HEK293 (cell line): ENCODE measurements at regions not wholly inside any gene's neighbourhood (a gene's known extent, or its start where the extent isn't known, plus 50 kb on each side); places are given as distances from the start of the nearest gene placed in this dataset.

Source experiments
- CTCF ChIA-PET: fragments of 350-600 bp; formaldehyde crosslinking; extraction: SDS; loops from one replicate; lab custom pipeline; 2021; ENCODE audit warnings: antibody characterized with exemption; lab: Yijun Ruan, JAX
- POLR2A ChIA-PET: fragments of 300-600 bp; formaldehyde crosslinking; extraction: SDS; loops from one replicate; lab custom pipeline; 2020; ENCODE audit warnings: antibody characterized with exemption, inconsistent platforms; lab: Yijun Ruan, JAX
- H3K27ac ChIP-seq: fragments of 200-500 bp; sonication (Bioruptor generic); 2 replicates; pipeline ENCODE4 v1.5.1; 2014; ENCODE audit warnings: low read depth, low read length, control low read depth, inconsistent platforms; ENCODE audit errors: extremely low read depth
- H3K36me3 ChIP-seq, 2 experiments: fragments of 200-500 bp in 1 of 2; sonication (Bioruptor generic) in 1 of 2; 1 replicate in 1 of 2; 2 replicates in 1 of 2; pipeline ENCODE4 v1.5.1; 2014 to 2017; ENCODE audit warnings: inconsistent platforms in 2 of 2, low read length in 2 of 2; ENCODE audit not compliant: control insufficient read depth in 2 of 2, insufficient read depth in 1 of 2
- H3K4me1 ChIP-seq: fragments of 200-500 bp; sonication (Bioruptor generic); 2 replicates; pipeline ENCODE4 v1.5.1; 2014; ENCODE audit warnings: mild to moderate bottlenecking, low read length, inconsistent platforms; ENCODE audit not compliant: control insufficient read depth, insufficient read depth
- H3K4me3 ChIP-seq: 2 replicates; pipeline ENCODE4 v1.5.1; 2011; ENCODE audit warnings: low read depth, mild to moderate bottlenecking, control low read depth, low read length, moderate library complexity
- H3K9me3 ChIP-seq: fragments of 200-500 bp; sonication (Bioruptor generic); 2 replicates; pipeline ENCODE4 v1.5.1; 2014; ENCODE audit warnings: low read depth, low read length, inconsistent platforms; ENCODE audit not compliant: control insufficient read depth, insufficient read depth
- SCRT2 ChIP-seq: fragments of 450-650 bp; formaldehyde crosslinking; IDR thresholded peaks from 2 replicates; pipeline ENCODE4 v1.5.1; 2016; ENCODE audit warnings: missing biosample characterization, missing genetic modification characterization
- ZFHX2 ChIP-seq: fragments of 450-650 bp; formaldehyde crosslinking; conservative IDR thresholded peaks from 2 replicates; pipeline ENCODE4 v1.5.1; 2016; ENCODE audit warnings: missing biosample characterization, missing genetic modification characterization
- ZNF112 ChIP-seq: fragments of 450-650 bp; formaldehyde crosslinking; IDR thresholded peaks from 2 replicates; pipeline ENCODE4 v1.5.0; 2017; ENCODE audit warnings: missing biosample characterization, missing genetic modification characterization
- ZNF132 ChIP-seq: fragments of 450-650 bp; formaldehyde crosslinking; IDR thresholded peaks from 2 replicates; pipeline ENCODE4 v1.5.1; 2017; ENCODE audit warnings: missing biosample characterization, missing genetic modification characterization, borderline replicate concordance
- ZNF146 ChIP-seq: fragments of 450-650 bp; formaldehyde crosslinking; IDR thresholded peaks from 2 replicates; pipeline ENCODE4 v1.5.1; 2016; ENCODE audit warnings: missing biosample characterization, missing genetic modification characterization
- ZNF19 ChIP-seq: fragments of 450-650 bp; formaldehyde crosslinking; IDR thresholded peaks from 2 replicates; pipeline ENCODE4; 2016; ENCODE audit warnings: missing biosample characterization, missing genetic modification characterization, low read depth
- ZNF335 ChIP-seq: fragments of 450-650 bp; formaldehyde crosslinking; conservative IDR thresholded peaks from 2 replicates; pipeline ENCODE4 v1.5.1; 2016; ENCODE audit warnings: missing biosample characterization, missing genetic modification characterization
- ZNF510 ChIP-seq: fragments of 450-650 bp; formaldehyde crosslinking; IDR thresholded peaks from 2 replicates; pipeline ENCODE4 v1.5.1; 2018; ENCODE audit warnings: mild to moderate bottlenecking, missing genetic modification characterization, missing biosample characterization; ENCODE audit not compliant: insufficient replicate concordance
- ZNF514 ChIP-seq: fragments of 450-650 bp; formaldehyde crosslinking; IDR thresholded peaks from 2 replicates; pipeline ENCODE4 v1.5.1; 2016; ENCODE audit warnings: missing biosample characterization, missing genetic modification characterization
- ZNF654 ChIP-seq: fragments of 450-650 bp; formaldehyde crosslinking; IDR thresholded peaks from 2 replicates; pipeline ENCODE4 v1.5.1; 2016; ENCODE audit warnings: low read depth, missing biosample characterization, missing genetic modification characterization
- ZNF658 ChIP-seq: fragments of 450-650 bp; formaldehyde crosslinking; IDR thresholded peaks from 2 replicates; pipeline ENCODE4; 2016; ENCODE audit warnings: missing biosample characterization, missing genetic modification characterization
- ZNF747 ChIP-seq: fragments of 450-650 bp; formaldehyde crosslinking; IDR thresholded peaks from 2 replicates; pipeline ENCODE4 v1.5.1; 2016; ENCODE audit warnings: missing biosample characterization, missing genetic modification characterization
- ZNF792 ChIP-seq: fragments of 450-650 bp; formaldehyde crosslinking; IDR thresholded peaks from 2 replicates; pipeline ENCODE4 v1.5.1; 2016; ENCODE audit warnings: missing biosample characterization, missing genetic modification characterization
- TF ChIP-seq, protein P1 (sequence below): fragments of 450-650 bp; formaldehyde crosslinking; IDR thresholded peaks from 2 replicates; pipeline ENCODE4 v1.5.1; 2017; ENCODE audit warnings: missing biosample characterization, missing genetic modification characterization
- TF ChIP-seq, protein P2 (sequence below): fragments of 450-650 bp; formaldehyde crosslinking; IDR thresholded peaks from 2 replicates; pipeline ENCODE4 v1.5.1; 2016; ENCODE audit warnings: missing biosample characterization, missing genetic modification characterization
- TF ChIP-seq, protein P3 (sequence below): fragments of 450-650 bp; formaldehyde crosslinking; IDR thresholded peaks from 2 replicates; pipeline ENCODE4 v1.5.1; 2016; ENCODE audit warnings: missing biosample characterization, missing genetic modification characterization
- TF ChIP-seq, protein P4 (sequence below): fragments of 450-650 bp; formaldehyde crosslinking; IDR thresholded peaks from 2 replicates; pipeline ENCODE4 v1.5.1; 2016; ENCODE audit warnings: missing biosample characterization, missing genetic modification characterization
- TF ChIP-seq, protein P5 (sequence below): fragments of 450-650 bp; formaldehyde crosslinking; IDR thresholded peaks from 2 replicates; pipeline ENCODE4 v1.5.1; 2016; ENCODE audit warnings: missing biosample characterization, missing genetic modification characterization
- TF ChIP-seq, protein P6 (sequence below): fragments of 450-650 bp; formaldehyde crosslinking; IDR thresholded peaks from 2 replicates; pipeline ENCODE4 v1.5.1; 2016; ENCODE audit warnings: missing biosample characterization, missing genetic modification characterization

DNA sequence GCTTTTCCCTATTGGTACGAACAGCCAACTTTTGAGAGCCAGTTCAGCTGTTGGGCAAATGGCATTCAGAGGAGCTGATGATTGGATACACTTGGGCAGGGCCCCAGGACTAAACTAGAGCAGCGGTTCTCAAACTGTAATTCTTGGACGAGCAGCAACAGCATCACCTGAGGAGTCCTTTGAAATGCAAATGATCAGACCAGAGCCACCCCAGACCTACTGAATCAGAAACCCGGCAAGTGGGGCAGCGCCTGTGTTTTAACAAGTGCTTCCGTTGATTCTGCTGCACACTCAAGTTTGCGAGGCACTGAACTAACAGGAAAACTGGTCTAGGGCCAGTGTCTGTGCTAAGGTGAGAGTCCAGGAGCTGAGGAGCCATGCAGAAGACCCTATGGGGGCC is 239.7 kb downstream of the UACA start:
- POLR2A ChIA-PET: no interaction called here
- CTCF ChIA-PET: interaction anchor here (0.6 to 3.1 kb wide), 7 partner anchors 9 to 199 kb away, joined by 3 to 12 read pairs (median 4); no protein-coding TSS in a partner anchor
- no peak for TF ChIP-seq ZNF19 (tag by site-specific recombination)
- TF ChIP-seq ZNF146 (tag by site-specific recombination): no peak
- no peak for TF ChIP-seq ZNF658 (tag by site-specific recombination)
- no peak for TF ChIP-seq ZNF510
- TF ChIP-seq, protein P1, sequence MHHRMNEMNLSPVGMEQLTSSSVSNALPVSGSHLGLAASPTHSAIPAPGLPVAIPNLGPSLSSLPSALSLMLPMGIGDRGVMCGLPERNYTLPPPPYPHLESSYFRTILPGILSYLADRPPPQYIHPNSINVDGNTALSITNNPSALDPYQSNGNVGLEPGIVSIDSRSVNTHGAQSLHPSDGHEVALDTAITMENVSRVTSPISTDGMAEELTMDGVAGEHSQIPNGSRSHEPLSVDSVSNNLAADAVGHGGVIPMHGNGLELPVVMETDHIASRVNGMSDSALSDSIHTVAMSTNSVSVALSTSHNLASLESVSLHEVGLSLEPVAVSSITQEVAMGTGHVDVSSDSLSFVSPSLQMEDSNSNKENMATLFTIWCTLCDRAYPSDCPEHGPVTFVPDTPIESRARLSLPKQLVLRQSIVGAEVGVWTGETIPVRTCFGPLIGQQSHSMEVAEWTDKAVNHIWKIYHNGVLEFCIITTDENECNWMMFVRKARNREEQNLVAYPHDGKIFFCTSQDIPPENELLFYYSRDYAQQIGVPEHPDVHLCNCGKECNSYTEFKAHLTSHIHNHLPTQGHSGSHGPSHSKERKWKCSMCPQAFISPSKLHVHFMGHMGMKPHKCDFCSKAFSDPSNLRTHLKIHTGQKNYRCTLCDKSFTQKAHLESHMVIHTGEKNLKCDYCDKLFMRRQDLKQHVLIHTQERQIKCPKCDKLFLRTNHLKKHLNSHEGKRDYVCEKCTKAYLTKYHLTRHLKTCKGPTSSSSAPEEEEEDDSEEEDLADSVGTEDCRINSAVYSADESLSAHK (tag by site-specific recombination): no peak
- TF ChIP-seq SCRT2 (tag by site-specific recombination): no peak
- TF ChIP-seq ZNF792: no peak
- no peak for TF ChIP-seq ZFHX2
- TF ChIP-seq, protein P2, sequence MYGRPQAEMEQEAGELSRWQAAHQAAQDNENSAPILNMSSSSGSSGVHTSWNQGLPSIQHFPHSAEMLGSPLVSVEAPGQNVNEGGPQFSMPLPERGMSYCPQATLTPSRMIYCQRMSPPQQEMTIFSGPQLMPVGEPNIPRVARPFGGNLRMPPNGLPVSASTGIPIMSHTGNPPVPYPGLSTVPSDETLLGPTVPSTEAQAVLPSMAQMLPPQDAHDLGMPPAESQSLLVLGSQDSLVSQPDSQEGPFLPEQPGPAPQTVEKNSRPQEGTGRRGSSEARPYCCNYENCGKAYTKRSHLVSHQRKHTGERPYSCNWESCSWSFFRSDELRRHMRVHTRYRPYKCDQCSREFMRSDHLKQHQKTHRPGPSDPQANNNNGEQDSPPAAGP (tag by site-specific recombination): no peak
- TF ChIP-seq, protein P3, sequence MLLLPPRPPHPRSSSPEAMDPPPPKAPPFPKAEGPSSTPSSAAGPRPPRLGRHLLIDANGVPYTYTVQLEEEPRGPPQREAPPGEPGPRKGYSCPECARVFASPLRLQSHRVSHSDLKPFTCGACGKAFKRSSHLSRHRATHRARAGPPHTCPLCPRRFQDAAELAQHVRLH (tag by site-specific recombination): no peak
- no peak for TF ChIP-seq ZNF132 (tag by site-specific recombination)
- no peak for TF ChIP-seq ZNF335
- TF ChIP-seq ZNF112 (tag by site-specific recombination): no peak
- no peak for TF ChIP-seq ZNF747 (tag by site-specific recombination)
- TF ChIP-seq, protein P4, sequence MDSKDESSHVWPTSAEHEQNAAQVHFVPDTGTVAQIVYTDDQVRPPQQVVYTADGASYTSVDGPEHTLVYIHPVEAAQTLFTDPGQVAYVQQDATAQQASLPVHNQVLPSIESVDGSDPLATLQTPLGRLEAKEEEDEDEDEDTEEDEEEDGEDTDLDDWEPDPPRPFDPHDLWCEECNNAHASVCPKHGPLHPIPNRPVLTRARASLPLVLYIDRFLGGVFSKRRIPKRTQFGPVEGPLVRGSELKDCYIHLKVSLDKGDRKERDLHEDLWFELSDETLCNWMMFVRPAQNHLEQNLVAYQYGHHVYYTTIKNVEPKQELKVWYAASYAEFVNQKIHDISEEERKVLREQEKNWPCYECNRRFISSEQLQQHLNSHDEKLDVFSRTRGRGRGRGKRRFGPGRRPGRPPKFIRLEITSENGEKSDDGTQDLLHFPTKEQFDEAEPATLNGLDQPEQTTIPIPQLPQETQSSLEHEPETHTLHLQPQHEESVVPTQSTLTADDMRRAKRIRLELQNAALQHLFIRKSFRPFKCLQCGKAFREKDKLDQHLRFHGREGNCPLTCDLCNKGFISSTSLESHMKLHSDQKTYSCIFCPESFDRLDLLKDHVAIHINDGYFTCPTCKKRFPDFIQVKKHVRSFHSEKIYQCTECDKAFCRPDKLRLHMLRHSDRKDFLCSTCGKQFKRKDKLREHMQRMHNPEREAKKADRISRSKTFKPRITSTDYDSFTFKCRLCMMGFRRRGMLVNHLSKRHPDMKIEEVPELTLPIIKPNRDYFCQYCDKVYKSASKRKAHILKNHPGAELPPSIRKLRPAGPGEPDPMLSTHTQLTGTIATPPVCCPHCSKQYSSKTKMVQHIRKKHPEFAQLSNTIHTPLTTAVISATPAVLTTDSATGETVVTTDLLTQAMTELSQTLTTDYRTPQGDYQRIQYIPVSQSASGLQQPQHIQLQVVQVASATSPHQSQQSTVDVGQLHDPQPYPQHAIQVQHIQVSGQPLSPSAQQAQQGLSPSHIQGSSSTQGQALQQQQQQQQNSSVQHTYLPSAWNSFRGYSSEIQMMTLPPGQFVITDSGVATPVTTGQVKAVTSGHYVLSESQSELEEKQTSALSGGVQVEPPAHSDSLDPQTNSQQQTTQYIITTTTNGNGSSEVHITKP (tag by site-specific recombination): no peak
- no peak for TF ChIP-seq ZNF654
- TF ChIP-seq ZNF514 (tag by site-specific recombination): no peak
- TF ChIP-seq, protein P5, sequence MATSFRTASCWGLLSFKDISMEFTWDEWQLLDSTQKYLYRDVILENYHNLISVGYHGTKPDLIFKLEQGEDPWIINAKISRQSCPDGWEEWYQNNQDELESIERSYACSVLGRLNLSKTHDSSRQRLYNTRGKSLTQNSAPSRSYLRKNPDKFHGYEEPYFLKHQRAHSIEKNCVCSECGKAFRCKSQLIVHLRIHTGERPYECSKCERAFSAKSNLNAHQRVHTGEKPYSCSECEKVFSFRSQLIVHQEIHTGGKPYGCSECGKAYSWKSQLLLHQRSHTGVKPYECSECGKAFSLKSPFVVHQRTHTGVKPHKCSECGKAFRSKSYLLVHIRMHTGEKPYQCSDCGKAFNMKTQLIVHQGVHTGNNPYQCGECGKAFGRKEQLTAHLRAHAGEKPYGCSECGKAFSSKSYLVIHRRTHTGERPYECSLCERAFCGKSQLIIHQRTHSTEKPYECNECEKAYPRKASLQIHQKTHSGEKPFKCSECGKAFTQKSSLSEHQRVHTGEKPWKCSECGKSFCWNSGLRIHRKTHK (tag by site-specific recombination): no peak
- TF ChIP-seq, protein P6, sequence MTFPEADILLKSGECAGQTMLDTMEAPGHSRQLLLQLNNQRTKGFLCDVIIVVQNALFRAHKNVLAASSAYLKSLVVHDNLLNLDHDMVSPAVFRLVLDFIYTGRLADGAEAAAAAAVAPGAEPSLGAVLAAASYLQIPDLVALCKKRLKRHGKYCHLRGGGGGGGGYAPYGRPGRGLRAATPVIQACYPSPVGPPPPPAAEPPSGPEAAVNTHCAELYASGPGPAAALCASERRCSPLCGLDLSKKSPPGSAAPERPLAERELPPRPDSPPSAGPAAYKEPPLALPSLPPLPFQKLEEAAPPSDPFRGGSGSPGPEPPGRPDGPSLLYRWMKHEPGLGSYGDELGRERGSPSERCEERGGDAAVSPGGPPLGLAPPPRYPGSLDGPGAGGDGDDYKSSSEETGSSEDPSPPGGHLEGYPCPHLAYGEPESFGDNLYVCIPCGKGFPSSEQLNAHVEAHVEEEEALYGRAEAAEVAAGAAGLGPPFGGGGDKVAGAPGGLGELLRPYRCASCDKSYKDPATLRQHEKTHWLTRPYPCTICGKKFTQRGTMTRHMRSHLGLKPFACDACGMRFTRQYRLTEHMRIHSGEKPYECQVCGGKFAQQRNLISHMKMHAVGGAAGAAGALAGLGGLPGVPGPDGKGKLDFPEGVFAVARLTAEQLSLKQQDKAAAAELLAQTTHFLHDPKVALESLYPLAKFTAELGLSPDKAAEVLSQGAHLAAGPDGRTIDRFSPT (tag by site-specific recombination): no peak
- TF ChIP-seq, all 188 proteins: peak for 0
- Histone ChIP-seq H3K36me3 (no peaks in the 10 kb centered on the region), H3K4me1 (peaks cover 28% of the 10 kb centered on the region), H3K27ac (no peak overlapping the region), H3K4me3 (no peak overlapping the region), H3K9me3 (no peaks in the 10 kb centered on the region)
